ENCODE measurements at regions not wholly inside any gene's neighbourhood (a gene's known extent, or its start where the extent isn't known, plus 50 kb on each side); places are given as distances from the start of the nearest gene placed in this dataset.

DNA sequence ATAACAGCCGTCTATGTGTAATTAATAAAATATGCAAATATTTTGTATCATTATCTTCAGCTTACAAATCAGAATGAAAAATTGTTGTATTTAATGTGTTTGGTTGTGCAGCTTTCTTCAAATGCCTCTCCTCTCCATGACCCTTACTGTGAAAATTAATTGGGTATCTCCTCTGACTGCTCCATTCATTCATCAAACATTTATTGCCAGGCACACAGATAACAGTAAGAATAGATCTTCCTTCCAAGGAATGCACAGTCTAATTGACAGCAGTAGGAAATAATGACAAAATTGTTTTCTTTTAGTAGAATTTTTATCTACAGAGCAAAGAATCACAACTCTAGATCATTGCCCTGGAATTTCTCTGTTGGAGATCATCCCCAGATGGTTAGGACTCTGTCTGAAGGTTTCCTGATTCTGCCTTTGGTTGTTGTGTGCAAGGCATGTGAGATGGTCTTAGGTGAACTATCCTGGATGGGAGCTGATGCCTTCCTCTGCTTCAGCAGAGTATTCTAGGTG lies 395.0 kb upstream of the FAT1 start:
- TF ChIP-seq EZH2 (IDR thresholded peaks at IDR 0.05; ENCODE audit: low read length) (no peak), CTCF (optimal IDR thresholded peaks at IDR 0.05 in 1 of 3, IDR thresholded peaks at IDR 0.05 in 1 of 3, conservative IDR thresholded peaks at IDR 0.05 in 1 of 3; ENCODE audit: extremely low read depth in 1 of 3, insufficient read depth in 2 of 3, low read length in 3 of 3) (no peak)
